ENCODE measurements at regions not wholly inside any gene's neighbourhood (a gene's known extent, or its start where the extent isn't known, plus 50 kb on each side); places are given as distances from the start of the nearest gene placed in this dataset.
"Not testable (repeated sequence)": the region's sequence is repeated elsewhere in the genome, so short reads cannot be mapped to it uniquely, and the experiment has no call there.

DNA sequence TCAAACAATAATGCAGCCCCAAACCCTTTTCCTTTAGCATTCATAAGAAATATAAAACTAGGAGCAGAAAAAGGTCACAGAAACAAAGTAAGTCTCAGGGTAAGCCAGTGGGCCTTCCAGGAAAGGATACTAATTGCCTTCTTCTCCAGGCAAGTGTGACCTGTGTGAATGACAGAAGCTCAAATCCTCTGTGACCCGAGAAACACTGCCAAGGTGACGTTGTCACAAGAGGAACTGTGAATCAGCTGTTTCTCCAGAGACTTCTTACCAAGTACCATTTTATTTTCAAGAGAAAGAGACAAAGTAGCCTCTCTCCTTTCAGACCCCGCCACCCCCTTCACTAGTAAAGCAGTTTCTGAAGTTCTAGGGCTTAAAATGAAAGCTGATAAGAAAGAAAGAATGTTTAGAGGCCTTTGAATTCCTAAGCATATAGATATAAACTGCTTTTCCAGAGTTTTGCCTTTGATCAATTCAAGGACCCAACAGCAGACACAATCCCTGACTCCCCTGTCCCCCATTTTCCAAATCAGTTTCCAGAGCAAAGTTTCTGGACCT lies 155.6 kb downstream of the NUF2 start:
- DNase-seq, result no peak

DNA sequence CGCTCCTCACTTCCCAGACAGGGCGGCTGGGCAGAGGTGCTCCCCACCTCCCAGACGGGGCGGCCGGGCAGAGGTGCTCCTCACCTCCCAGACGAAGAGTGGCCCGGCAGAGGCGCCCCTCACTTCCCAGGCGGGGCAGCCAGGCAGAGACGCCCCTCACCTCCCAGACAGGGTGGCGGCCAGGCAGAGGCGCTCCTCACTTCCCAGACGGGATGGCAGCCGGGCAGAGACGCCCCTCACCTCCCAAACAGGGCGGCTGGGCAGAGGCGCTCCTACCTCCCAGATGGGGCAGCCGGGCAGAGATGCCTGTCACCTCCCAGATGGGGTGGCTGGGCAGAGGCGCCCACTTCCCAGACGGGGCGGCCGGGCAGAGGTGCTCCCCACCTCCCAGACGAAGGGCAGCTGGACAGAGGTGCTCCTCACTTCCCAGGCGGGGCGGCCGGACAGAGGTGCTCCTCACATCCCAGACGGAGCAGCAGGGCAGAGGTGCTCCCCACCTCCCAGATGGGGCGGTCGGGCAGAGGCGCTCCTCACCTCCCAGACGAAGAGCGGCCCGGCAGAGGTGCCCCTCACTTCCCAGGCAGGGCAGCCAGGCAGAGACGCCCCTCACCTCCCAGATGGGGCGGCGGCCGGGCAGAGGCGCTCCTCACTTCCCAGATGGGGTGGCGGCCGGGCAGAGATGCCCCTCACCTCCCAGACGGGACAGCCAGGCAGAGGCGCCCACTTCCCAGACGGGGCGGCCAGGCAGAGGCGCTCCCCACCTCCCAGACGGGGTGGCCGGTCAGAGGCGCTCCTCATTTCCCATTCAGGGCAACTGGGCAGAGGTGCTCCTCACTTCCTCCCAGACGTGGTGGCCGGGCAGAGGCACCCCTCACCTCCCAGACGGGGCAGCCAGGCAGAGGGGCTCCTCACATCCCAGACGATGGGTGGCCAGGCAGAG lies 176.9 kb downstream of the NUF2 start:
- DNase-seq, result not testable (repeated sequence)

DNA sequence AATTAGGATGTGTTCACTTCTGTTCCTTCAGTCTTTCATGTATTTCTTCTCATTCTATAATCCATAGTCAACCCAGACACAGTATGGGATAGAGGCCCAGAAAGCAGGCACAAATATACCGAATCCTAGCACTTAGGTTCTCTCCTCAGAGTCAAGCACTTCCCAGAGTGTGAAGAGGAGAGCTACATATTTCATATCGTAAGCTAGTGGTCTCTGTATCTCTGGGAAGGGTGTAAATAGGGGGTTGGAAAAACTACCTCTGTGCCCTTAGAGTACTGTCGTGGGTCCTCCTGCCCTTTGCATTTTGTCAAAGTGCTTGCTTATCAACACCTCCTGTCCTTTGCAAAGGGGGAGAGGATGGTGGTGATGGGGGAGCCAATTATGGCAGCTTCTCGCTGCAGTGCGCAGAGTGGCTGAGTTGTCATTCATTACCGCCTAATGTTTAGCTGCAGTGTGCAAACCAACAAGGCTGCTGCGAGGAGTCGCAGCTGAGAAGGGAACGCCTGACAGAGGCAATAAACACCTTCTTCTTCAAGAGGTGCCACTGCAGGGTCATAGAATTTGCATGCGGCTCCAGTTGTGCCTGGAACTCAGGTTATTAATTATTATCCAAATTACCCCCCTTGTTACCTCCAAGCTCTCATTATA lies 182.7 kb downstream of the NUF2 start:
- no peak for DNase-seq

DNA sequence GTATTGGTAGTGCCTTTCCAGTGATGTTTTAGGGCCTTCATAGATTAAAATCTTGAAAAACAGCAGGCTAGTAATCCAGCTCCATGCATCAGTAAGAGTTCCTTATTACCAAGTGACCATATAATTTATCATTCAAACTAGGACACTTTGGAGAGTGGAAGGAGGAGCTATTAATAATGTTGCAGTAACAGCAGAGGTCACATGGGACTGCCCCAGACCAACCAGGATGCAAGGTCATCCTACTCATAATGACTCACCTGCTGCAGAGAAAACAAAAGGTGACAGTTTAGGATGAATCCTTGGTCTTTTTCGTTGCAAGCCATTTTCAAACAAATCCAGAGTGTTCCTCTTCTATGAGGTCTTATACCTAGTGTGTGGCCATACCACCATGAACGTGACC lies 187.4 kb downstream of the NUF2 start:
- no peak for DNase-seq

DNA sequence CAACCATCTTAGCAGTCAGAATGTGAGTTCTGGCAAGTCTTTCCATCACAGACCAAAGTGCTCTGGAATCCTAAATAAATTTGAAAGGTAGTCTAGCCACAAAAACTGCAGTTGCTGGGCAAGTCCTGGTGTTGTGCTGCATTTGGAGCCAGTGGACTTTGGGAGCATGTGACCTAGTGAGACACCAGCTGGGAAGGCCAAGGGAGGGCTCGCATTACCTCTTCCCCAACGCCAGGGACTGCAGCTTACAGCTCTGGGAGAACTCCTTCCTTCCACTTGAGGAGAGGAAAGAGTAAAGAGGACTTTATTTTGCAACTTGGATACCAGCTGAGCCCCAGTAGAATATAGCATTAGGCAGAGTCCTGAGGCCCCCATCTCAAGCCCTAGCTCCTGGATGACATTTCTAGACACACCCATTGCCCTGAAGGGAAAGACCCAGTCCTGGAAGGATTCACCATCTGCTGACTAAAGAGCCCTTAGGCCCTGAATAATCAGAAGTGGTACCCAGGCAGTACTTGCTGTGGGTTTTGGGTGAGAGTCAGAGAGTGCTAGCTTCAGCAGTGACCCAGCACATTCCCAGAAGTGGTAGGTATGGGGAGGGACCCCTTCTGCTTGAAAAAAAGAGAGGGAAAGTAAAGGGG lies 190.7 kb downstream of the NUF2 start:
- DNase-seq, result no peak

DNA sequence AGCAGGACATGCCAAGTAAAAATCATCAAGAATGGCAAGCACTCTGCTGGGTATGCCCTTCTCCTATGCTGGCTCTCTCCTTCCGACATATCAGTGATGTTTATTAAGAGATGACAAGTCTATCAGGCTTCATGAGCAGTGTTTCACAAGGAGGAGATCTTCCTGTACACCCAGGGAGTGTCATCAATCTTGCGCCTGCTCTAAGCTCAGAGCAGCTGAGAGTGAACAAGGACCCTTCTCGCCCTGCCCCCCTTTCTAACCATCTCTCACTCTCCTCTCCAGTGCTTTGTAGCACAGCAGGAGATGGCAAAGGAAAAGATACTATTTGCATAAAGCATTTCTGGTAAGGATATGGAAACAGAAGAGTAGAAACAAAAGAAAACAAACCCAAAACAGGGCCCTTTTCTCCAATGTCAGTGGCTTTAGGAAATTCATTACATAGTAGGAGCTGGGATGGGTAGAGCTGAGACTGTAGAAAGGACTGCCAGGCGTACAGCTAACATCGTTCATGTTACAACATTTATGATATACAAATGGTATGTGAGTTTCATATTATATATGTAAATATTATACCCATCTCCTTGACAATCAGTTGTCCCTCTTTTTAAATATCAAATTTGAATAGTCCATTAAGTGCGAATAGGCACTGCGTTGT lies 201.7 kb downstream of the NUF2 start:
- DNase-seq, result no peak

DNA sequence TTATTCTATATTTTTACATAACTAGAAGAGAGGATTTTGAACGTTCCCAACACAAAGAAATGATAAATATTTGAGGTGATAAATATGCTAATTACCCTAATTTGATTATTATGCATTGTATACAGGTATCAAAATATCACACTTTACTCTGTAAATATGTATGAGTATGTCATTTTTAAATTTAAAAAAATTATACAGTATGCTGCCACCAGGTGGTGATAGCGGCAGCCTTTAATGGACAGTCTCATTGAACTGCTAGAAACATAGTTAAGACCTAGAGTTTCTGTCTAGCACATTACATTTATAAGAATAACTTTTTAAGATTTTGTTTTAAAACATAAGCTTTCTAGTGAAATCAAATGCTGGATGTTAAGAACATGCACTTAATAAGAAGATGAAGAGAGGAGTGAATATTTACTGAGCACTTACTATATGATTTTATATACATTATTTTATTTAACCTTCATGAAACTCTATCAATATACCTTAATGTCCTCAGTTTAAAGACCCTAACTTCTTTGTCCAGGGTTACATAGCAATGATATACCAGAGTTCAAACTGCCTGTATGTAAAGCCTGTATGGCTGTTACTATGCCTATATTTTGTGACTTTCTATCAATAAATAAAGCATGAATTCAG lies 207.1 kb downstream of the NUF2 start:
- DNase-seq, result peak; percentile 23 to 48 (median 35)

DNA sequence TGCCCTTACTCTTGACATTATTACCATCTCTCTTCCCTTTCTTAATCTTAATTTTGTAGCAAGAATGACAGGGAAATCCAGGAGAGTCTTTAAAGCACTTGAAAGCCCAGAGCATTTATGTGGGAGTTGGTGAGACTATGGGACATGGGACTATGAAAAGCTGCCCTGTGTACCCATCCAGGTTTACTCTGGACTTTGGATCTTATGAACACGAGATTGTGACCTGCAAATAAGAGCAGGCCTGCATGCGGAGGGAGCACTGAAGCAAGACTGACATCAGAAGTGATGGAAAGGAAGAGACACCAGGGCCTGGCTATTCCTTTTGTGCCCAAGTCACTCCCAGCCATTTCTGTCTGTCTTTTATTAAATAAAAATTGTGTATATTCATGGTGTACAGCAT lies 209.6 kb downstream of the NUF2 start:
- no peak for DNase-seq

DNA sequence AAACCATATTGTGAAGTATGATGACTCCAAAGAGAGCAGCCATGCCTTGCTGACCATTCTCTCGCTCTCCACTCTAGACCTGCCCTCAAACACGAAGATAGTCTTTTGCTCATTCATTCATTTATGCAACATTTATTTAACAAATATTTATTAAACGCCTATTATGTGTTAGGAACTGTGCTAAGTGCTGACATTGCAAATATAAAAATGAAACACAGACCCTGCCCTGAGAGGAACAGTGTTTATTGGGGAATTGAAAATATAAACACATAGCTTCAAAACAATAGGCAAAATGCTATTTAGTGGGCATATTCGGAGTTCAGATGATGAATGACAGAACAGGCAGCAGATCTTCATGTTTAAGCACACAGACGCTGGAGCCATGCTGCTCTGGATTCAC lies 213.6 kb downstream of the NUF2 start:
- DNase-seq, result no peak

DNA sequence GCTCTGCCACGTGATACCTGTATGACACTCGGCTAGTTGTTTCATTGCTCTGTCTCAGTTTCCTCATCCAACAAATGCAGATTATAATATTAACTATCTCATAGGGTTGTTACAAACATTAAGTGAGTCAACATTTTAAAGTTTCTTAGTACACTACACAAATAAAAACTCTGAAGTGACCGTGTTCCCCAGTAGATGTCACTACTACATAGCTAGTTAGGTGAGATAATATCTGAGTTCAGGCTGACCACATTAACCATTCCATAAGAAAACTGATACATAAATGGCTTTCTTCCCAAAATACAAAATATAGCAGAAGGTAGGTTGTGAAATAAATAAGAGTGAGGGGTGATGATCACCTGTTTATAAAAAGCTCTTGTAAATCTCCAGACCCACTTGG lies 214.1 kb downstream of the NUF2 start:
- DNase-seq, result peak in 1 of 4 experiments; percentile 2

DNA sequence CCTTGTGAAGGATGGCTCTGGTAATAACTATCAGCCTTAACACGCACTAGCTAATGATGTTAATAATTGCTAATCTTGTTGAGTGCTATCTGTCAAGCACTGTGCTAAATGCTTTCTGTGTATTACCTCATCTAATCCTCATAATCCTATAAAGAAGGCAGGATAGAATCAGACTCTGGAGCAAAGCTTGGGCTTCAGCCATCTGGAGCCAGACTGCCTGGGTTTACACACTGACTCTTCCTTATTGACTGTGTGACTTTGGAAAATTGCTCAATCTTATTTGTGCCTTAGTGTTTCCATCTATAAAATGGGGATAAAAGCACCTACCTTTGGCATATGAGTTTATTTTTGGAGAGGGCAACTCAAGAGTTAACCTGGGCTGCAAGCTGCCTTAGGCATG lies 216.1 kb downstream of the NUF2 start:
- DNase-seq, result no peak

DNA sequence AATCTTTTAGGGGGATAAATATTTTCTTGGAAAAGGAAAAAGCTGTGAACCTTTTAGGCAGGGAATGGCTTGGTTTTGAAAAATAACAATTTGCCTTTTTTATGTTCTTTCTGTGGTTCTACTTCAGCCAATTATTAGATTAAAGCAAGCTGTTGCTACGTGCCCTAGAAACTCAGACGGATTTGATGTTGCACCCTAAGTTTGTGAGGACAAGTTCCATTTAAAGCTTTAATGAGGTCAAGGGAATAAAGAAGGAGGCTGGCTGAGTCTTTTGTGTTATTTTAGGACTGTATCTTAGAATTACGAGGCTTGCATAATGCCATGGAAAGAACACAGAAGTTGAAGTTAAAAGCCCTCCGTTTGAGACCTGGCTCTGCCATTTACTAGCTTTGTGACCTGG lies 216.9 kb downstream of the NUF2 start:
- no peak for DNase-seq

DNA sequence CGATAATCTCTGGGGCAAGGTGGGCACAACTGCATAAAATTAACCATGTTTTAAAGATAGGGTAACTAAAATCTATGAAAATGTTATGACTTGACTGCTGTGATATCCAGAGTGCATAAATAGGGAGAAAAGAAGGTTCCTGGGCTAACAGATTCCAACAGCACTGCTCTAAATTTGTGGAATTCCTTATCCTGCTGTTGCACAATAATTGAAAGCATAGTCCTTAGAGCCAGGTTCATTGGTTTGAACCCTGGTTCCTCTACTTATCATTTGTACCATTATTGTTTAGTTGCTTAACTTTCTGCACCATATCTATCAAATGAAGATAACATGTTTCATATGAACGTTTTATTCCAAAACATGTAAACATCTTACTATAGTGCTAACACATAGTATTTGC lies 219.0 kb downstream of the NUF2 start:
- no peak for DNase-seq

DNA sequence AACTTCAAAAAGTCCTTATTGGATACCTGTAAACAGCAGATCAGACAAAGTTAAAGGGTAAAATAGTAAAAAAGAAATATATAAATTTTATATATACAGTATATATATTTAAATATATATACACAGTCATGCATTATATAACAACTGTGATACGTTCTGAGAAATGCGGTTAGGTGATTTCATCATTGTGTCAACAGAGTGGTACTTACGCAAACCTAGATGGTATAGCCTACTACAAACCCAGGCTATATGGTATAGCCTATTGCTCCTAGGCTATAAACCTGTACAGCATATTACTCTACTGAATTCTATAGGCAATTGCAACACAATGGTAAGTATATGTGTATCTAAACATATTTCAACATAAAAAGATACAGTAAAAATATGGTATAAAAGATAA lies 222.7 kb downstream of the NUF2 start:
- no peak for DNase-seq

DNA sequence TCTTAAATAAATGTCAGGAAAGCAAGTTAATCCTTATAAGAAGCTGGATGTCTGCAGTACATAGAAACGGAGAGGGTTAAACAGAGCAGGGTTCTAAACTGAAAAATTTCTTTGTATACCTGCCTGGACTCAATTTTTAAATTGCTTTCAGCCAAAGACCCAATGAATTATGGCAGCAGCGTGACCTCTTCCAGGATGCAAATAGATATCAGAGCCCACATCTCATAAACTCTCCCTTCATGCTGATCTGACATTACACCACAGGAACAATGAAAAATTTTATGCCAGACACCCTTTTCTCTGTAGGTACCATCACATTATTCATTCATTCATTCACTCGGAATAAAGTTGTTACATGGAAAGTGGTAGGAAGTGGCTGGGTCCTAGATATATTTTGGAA lies 236.4 kb downstream of the NUF2 start:
- no peak for DNase-seq

DNA sequence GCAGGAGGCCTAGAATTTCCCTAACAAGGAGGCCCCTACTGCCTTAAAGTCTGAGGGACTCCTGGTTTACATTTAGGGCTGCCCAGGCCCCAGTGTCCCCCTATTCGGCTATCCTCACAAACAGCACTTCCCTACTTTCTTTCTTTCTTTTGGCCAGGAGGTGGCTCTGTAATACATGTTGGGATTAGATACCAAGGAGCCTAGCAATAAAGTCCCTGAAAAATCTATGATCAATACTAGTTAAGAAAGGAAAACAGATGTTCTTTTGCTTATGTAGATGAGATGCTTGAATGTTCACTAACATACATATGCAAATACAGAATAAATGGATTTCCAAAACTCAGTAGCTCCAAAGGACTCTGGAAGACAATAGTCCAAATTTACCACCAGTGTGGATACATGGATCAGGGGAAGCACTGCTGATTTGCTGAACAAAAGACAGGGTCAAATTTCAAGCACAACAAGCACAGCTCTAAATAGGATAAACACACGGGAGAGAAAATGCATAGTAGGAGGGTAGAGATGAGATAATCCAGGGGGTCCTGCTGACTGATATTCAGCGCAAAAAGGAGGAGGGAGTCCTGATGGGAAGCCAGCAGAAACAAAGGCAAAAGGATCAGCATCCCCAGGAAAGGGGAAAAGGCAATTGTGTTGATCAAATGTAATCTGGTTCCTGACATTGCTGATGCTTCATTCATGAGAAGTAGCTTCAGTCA lies 240.0 kb downstream of the NUF2 start:
- no peak for DNase-seq

DNA sequence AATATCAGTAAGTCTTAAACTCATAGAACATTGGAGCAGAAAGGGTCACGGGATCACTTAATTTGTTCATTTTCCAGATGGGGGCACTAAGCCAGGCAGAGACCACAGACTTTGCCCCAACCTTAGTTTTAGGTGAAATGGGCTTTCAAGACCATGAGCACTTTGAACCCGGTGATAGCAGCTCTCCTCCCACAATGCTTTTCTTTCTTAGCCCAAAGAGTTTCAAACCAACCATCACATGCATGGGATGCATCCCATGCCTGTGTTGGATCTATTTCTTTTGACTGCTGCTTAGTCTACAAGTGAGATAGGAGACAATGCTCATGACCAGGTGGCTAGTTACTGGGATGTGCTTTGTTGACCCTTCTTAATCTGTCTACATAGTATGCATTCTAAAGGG lies 240.6 kb downstream of the NUF2 start:
- DNase-seq, result no peak

DNA sequence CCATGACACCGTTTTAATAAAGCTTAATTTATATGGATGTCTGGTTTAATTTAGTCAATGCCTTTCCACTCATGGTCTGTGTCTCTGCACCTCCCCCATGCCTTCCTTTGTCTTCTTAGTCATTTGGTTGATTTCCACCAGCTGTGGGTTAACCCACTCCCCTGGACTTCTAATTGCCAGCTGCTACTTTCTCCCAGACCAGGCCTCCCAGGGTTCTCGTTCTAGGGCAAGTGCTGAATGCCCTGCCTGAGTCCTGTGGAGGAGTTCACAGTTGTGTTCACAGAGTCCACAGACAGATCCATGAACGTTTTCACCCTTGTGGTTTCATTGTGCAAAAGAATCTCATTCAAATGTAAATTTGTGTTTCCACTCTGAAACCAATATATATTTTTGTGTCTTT lies 243.4 kb downstream of the NUF2 start:
- DNase-seq, result no peak

DNA sequence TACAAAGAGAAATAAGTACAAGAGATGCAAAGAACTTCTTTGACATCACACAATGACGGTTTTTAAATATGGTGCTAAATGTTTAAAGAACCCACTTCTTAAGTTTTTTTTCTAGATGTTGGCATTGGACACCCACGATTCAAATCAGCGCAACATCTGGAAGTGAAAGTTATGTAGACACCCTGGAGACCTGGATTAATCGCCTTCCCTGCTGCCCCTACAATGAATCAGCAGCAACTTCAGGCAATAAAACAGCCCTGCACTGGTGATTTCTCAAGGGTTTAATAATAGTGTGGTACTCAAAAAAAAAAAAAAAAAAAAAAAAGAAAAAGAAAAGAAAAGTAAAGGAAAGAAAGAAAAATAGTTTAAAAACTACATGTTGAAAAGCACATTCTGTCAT lies 248.3 kb downstream of the NUF2 start:
- DNase-seq, result no peak

DNA sequence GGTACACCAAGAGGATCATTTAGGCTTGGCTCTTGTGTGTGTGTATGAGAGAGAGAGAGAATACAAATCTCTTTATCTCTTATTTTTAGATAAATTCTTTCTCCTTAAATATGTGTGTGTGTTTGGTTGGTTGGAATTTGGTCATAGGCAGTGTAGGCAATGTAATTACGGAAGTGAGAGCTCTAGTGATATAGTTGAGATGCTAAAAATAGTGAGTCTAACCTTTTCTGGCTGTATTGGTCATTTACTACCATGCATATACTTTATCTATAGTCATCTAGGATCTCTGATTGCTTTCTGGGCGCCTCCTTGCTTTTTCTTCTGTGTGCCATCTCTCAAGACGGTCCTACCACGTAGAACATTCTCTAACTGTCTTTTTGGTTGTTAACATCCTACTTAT lies 250.2 kb downstream of the NUF2 start:
- DNase-seq, result no peak

DNA sequence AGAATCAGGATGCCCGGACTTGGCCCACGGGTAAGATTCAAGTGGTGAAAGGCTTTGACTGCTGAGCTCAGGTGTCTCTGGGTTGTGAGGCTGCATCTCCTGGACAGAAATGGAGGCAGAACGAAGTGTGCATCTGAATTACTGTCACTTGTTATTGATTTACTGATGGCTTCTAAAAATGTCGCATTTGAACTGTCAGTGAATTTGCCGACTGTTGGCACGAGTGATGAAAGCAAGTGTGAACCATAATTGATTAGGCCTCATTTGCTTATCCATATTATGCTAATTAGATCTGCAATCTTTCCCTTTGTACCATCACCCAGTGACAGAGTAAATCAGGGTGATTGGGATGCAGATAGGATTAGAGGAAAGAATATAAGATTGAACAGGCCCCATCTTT lies 252.4 kb downstream of the NUF2 start:
- DNase-seq, result no peak

DNA sequence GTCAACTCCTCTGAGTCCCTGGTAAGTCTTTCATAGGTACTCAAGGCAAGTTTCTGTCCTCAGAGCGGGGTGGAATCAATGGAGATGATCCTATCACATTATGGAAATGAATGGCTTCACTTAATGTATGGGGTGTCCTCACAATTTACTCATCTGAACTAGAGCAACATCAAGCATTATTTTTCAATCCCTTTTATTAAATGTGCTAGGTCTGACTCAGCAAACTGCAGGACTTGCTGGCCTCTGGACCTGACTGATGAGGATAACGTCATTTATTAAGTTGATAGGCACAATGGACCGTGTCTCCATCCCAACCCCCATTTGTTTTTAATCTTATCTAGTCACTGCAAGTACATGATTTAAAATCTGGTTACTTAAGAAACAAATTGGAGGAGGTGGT lies 259.2 kb downstream of the NUF2 start:
- DNase-seq, result no peak
